OCI-LY3 (cell line): ENCODE measurements at regions not wholly inside any gene's neighbourhood (a gene's known extent, or its start where the extent isn't known, plus 50 kb on each side); places are given as distances from the start of the nearest gene placed in this dataset.
"Not testable (repeated sequence)": the region's sequence is repeated elsewhere in the genome, so short reads cannot be mapped to it uniquely, and the experiment has no call there.

Experiments used
- H2AFZ ChIP-seq: fragments of 200-600, 300-600 bp; shearing (Covaris generic); 2 replicates; pipeline ENCODE4 v1.6.0; 2014; ENCODE audit warnings: antibody characterized with exemption, low read depth, low read length
- H3K27ac ChIP-seq: fragments of 200-600, 300-600 bp; sonication (generic); 2 replicates; pipeline ENCODE4 v1.5.1; 2014; ENCODE audit warnings: mild to moderate bottlenecking, low read length, moderate library complexity, mixed read lengths
- H3K27me3 ChIP-seq: fragments of 200-600, 300-600 bp; sonication (generic); 2 replicates; pipeline ENCODE4 v1.6.1; 2014; ENCODE audit warnings: low read depth, low read length, mixed read lengths
- H3K36me3 ChIP-seq: fragments of 200-600, 300-600 bp; sonication (generic); replicated peaks from 2 replicates; pipeline ENCODE3; 2014; ENCODE audit warnings: low read depth, low read length, mixed read lengths
- H3K4me1 ChIP-seq: fragments of 300-600, 200-600 bp; sonication (generic); 2 replicates; pipeline ENCODE4 v1.6.1; 2014; ENCODE audit warnings: low read length, mixed read lengths
- H3K4me2 ChIP-seq: fragments of 200-600, 300-600 bp; sonication (generic); 2 replicates; pipeline ENCODE4 v1.6.1; 2014; ENCODE audit warnings: low read length, mixed read lengths
- H3K4me3 ChIP-seq: fragments of 300-600, 200-600 bp; sonication (generic); 2 replicates; pipeline ENCODE4 v1.5.1; 2014; ENCODE audit warnings: antibody characterized with exemption, mild to moderate bottlenecking, low read length, moderate library complexity
- H3K79me2 ChIP-seq: fragments of 300-600, 200-600 bp; shearing (Covaris generic); 2 replicates; pipeline ENCODE4 v1.6.1; 2014; ENCODE audit warnings: mild to moderate bottlenecking, low read length, mixed read lengths
- H3K9ac ChIP-seq: fragments of 300-600, 200-600 bp; shearing (Covaris generic); 2 replicates; pipeline ENCODE4 v1.6.0; 2014; ENCODE audit warnings: mild to moderate bottlenecking, low read length, moderate library complexity
- H3K9me3 ChIP-seq: fragments of 200-600, 300-600 bp; shearing (Covaris generic); 2 replicates; pipeline ENCODE4 v1.6.1; 2014; ENCODE audit warnings: low read length, mixed read lengths; ENCODE audit not compliant: insufficient read depth
- H4K20me1 ChIP-seq: fragments of 200-600, 300-600 bp; sonication (generic); 2 replicates; pipeline ENCODE4 v1.6.1; 2016; ENCODE audit warnings: low read length, mixed read lengths; ENCODE audit not compliant: insufficient read depth
- CTCF ChIP-seq: fragments of 200-600, 300-600 bp; sonication (generic); IDR thresholded peaks from 2 replicates; pipeline ENCODE4 v1.5.1; 2014; ENCODE audit warnings: antibody characterized with exemption, low read length, low read depth
- EZH2phosphoT487 ChIP-seq: fragments of 200-600 bp; shearing (Covaris generic); IDR thresholded peaks from 2 replicates; pipeline ENCODE4 v1.6.1; 2018; ENCODE audit warnings: antibody characterized with exemption, mixed run types, low read depth

GRCh38 chr7:32214913-32215312 lies 144.7 kb upstream of the PDE1C start:
- Histone ChIP-seq H3K27me3 (no peaks in the 10 kb centered on the region), H3K9ac (no peak overlapping the region)
- no peak for TF ChIP-seq CTCF
- no peak for TF ChIP-seq EZH2phosphoT487

DNA sequence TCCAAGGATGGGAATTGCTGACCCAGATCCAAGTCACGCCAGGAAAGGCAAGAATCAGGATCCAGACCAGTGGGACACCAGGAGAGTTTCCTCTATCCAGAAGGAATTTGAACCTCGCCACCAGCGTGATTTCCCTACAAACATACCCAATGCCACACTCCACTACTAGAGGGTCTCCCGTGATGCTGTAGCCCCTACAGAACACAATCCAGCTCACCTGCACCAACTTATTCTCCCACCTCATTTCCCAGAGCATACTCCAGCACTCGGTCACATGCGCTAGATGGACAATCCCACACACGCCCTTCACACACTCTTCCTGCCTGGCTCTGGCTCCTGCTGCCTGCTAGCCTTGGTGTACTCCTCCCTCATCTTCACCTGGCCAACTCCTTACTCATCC lies 142.1 kb upstream of the PDE1C start:
- Histone ChIP-seq H3K27me3 (no peaks in the 10 kb centered on the region), H3K4me2 (no peak overlapping the region), H3K4me3 (no peak overlapping the region), H3K9ac (no peak overlapping the region), H3K4me1 (no peaks in the 10 kb centered on the region), H3K36me3 (no peaks in the 10 kb centered on the region), H2AFZ (no peak overlapping the region), H3K9me3 (no peaks in the 10 kb centered on the region), H3K27ac (no peak overlapping the region), H3K79me2 (no peaks in the 10 kb centered on the region), H4K20me1 (no peaks in the 10 kb centered on the region)
- TF ChIP-seq CTCF = no peak
- no peak for TF ChIP-seq EZH2phosphoT487

More at GRCh38 chr7:32214913-32215312, 144.7 kb upstream of the PDE1C start:
- Histone ChIP-seq H2AFZ (no peak overlapping the region), H3K36me3 (no peaks in the 10 kb centered on the region), H3K4me2 (no peak overlapping the region), H3K9me3 (no peaks in the 10 kb centered on the region), H3K79me2 (no peaks in the 10 kb centered on the region), H4K20me1 (no peaks in the 10 kb centered on the region), H3K4me3 (no peak overlapping the region), H3K4me1 (no peaks in the 10 kb centered on the region), H3K27ac (no peak overlapping the region)

GRCh38 chr7:32206987-32207386 lies 136.8 kb upstream of the PDE1C start:
- Histone ChIP-seq H2AFZ (no peak overlapping the region), H3K9me3 (no peaks in the 10 kb centered on the region), H3K4me3 (no peak overlapping the region), H3K9ac (no peak overlapping the region), H3K27ac (no peak overlapping the region), H3K36me3 (no peaks in the 10 kb centered on the region), H3K4me2 (no peak overlapping the region), H3K27me3 (no peaks in the 10 kb centered on the region), H3K79me2 (no peaks in the 10 kb centered on the region), H4K20me1 (no peaks in the 10 kb centered on the region), H3K4me1 (no peaks in the 10 kb centered on the region)
- TF ChIP-seq EZH2phosphoT487 = no peak

DNA sequence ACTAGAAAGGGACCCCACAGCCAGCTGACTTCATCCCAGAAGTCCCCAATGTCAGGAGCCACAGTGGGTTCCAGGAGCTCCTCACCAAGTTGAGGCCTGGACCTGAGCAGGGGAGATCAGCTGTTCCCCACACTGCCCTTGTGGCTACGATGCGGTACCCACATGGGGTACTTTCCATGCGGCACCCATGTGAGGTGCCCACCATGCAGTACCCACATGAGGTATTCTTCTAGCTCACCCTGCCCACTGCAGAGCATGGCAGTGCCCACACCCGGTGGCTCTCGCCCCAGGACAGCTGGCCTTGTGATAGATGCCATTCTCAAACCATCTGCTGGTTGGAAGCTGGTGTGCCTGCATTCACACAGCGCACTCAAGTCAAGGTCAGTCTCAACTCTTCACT lies 136.3 kb upstream of the PDE1C start:
- H3K4me3 ChIP-seq = no peak overlapping the region
- H4K20me1 ChIP-seq = no peaks in the 10 kb centered on the region
- no peaks in the 10 kb centered on the region for H3K4me1 ChIP-seq
- H3K9me3 ChIP-seq = no peaks in the 10 kb centered on the region
- H3K27me3 ChIP-seq = no peaks in the 10 kb centered on the region
- H3K9ac ChIP-seq = no peak overlapping the region
- no peaks in the 10 kb centered on the region for H3K36me3 ChIP-seq
- TF ChIP-seq EZH2phosphoT487 = no peak
- no peak for TF ChIP-seq CTCF
- H3K4me2 ChIP-seq = no peak overlapping the region
- no peaks in the 10 kb centered on the region for H3K79me2 ChIP-seq
- no peak overlapping the region for H2AFZ ChIP-seq
- no peak overlapping the region for H3K27ac ChIP-seq

DNA sequence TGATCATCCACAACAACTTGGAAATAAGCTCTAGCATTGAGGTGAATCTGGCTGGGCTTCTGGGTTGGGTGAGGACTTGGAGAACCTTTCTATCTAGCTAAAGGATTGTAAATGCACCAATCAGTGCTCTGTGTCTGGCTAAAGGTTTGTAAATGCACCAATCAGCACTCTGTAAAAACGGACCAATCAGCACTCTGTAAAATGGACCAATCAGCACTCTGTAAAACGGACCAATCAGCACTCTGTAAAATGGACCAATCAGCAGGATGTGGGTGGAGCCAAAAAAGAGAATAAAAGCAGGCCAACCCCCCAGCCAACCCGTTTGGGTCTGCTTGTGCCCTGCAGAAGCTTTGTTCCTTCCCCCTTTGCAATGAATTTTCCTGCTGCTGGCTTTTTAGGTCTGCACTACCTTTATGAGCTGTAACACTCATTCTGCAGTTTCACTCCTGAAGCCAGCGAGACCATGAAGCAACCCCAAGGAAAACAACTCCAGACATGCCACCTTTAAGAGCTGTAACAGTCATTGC lies 135.2 kb upstream of the PDE1C start:
- H2AFZ ChIP-seq, H3K27me3 ChIP-seq, H3K9me3 ChIP-seq, H3K4me1 ChIP-seq, H3K9ac ChIP-seq, H3K79me2 ChIP-seq, H4K20me1 ChIP-seq, H3K4me2 ChIP-seq, H3K4me3 ChIP-seq, H3K27ac ChIP-seq, H3K36me3 ChIP-seq: not testable (repeated sequence)
